BJ (cell line): ENCODE measurements at regions not wholly inside any gene's neighbourhood (a gene's known extent, or its start where the extent isn't known, plus 50 kb on each side); places are given as distances from the start of the nearest gene placed in this dataset.

Source experiments
- CTCF ChIA-PET: fragments of 350-600 bp; formaldehyde crosslinking; extraction: SDS; loops from one replicate; lab custom pipeline; 2021; ENCODE audit warnings: antibody characterized with exemption, inconsistent platforms; lab: Yijun Ruan, JAX
- POLR2A ChIA-PET: fragments of 300-600 bp; sonication (Branson Sonifier 250); formaldehyde crosslinking; extraction: SDS; loops from one replicate; lab custom pipeline; 2021; ENCODE audit warnings: antibody characterized with exemption; lab: Charles Lee
- DNase-seq: peaks from one replicate; pipeline ENCODE4 v3.0.0-alpha.2; 2011; ENCODE audit warnings: low read depth
- H3K27me3 ChIP-seq: 2 replicates; pipeline ENCODE4 v1.6.0; 2011; ENCODE audit warnings: low read length; ENCODE audit not compliant: control insufficient read depth, insufficient read depth
- H3K36me3 ChIP-seq: 2 replicates; pipeline ENCODE4 v1.5.1; 2011; ENCODE audit warnings: low read length; ENCODE audit not compliant: control insufficient read depth, insufficient read depth
- H3K4me3 ChIP-seq: 2 replicates; pipeline ENCODE4 v1.5.1; 2011; ENCODE audit warnings: low read depth, mild to moderate bottlenecking, control low read depth, low read length
- CTCF ChIP-seq: IDR thresholded peaks from 2 replicates; pipeline ENCODE4 v1.5.1; 2011; ENCODE audit warnings: low read depth, mild to moderate bottlenecking, control low read depth, inconsistent platforms, low read length, moderate library complexity; ENCODE audit not compliant: insufficient read depth

- H3K4me3 ChIP-seq, result no peak overlapping the region
- H3K36me3 ChIP-seq, result no peaks in the 10 kb centered on the region
- POLR2A ChIA-PET, result no interaction called here
- H3K27me3 ChIP-seq, result peaks cover 1% of the 10 kb centered on the region; the same call in 1 of the 2 replicates
- no peak for TF ChIP-seq CTCF
- CTCF ChIA-PET, result no interaction called here
- DNase-seq, result no peak
Observed at GRCh38 chr11:95653680-95654079, 135.9 kb downstream of the FAM76B start.

GRCh38 chr11:95653099-95653498 is 136.5 kb downstream of the FAM76B start:
- Histone ChIP-seq H3K27me3 (peaks cover 1% of the 10 kb centered on the region; the same call in 1 of the 2 replicates), H3K4me3 (no peak overlapping the region), H3K36me3 (no peaks in the 10 kb centered on the region)
- TF ChIP-seq CTCF, result no peak
- POLR2A ChIA-PET, result no interaction called here
- DNase-seq, result no peak
- CTCF ChIA-PET, result no interaction called here

GRCh38 chr11:95652002-95652472 is 137.5 kb downstream of the FAM76B start:
- Histone ChIP-seq H3K27me3 (peaks cover 1% of the 10 kb centered on the region; the same call in 1 of the 2 replicates), H3K4me3 (no peak overlapping the region), H3K36me3 (no peaks in the 10 kb centered on the region)
- TF ChIP-seq CTCF, result no peak
- DNase-seq, result no peak
- ChIA-PET POLR2A (no interaction called here), CTCF (no interaction called here)

GRCh38 chr11:95650276-95650675 is 139.3 kb downstream of the FAM76B start:
- DNase-seq, result no peak
- ChIA-PET POLR2A (no interaction called here), CTCF (interaction anchor here (0.5 kb wide), 1 partner anchor 1117 kb away, joined by 3 read pairs; no protein-coding TSS in a partner anchor)
- Histone ChIP-seq H3K4me3 (no peak overlapping the region), H3K27me3 (peaks cover 1% of the 10 kb centered on the region; the same call in 1 of the 2 replicates), H3K36me3 (no peaks in the 10 kb centered on the region)
- no peak for TF ChIP-seq CTCF

- CTCF ChIA-PET, result no interaction called here
- H3K27me3 ChIP-seq, result peaks cover 1% of the 10 kb centered on the region; the same call in 1 of the 2 replicates
- TF ChIP-seq CTCF, result no peak
- H3K36me3 ChIP-seq, result no peaks in the 10 kb centered on the region
- H3K4me3 ChIP-seq, result no peak overlapping the region
- POLR2A ChIA-PET, result no interaction called here
- no peak for DNase-seq
Observed at GRCh38 chr11:95647871-95648270, 141.7 kb downstream of the FAM76B start.
